Trophoblast cell (in vitro differentiated cells and primary cell): ENCODE measurements at regions not wholly inside any gene's neighbourhood (a gene's known extent, or its start where the extent isn't known, plus 50 kb on each side); places are given as distances from the start of the nearest gene placed in this dataset.
"Not testable (repeated sequence)": the region's sequence is repeated elsewhere in the genome, so short reads cannot be mapped to it uniquely, and the experiment has no call there.

Experiments
- DNase-seq, 2 donors: peaks; one replicate each; pipeline ENCODE4 v3.0.0-alpha.2; 2016
- H2AFZ ChIP-seq: 2 replicates; pipeline ENCODE4 v1.6.1; 2013; ENCODE audit warnings: low read length, moderate library complexity, mild to moderate bottlenecking; ENCODE audit not compliant: insufficient read depth, poor library complexity
- H2AK5ac ChIP-seq: 2 replicates; pipeline ENCODE4 v1.6.1; 2013; ENCODE audit warnings: mild to moderate bottlenecking, low read length
- H2BK120ac ChIP-seq: 2 replicates; pipeline ENCODE4 v1.6.1; 2013; ENCODE audit warnings: low read length, mild to moderate bottlenecking, moderate library complexity; ENCODE audit not compliant: insufficient read depth, poor library complexity
- H2BK12ac ChIP-seq: 2 replicates; pipeline ENCODE4 v1.6.1; 2013; ENCODE audit warnings: mild to moderate bottlenecking, low read length, moderate library complexity
- H2BK5ac ChIP-seq: 2 replicates; pipeline ENCODE4 v1.6.1; 2013; ENCODE audit warnings: low read length, low read depth, moderate library complexity, mild to moderate bottlenecking; ENCODE audit not compliant: poor library complexity
- H3K14ac ChIP-seq: 2 replicates; pipeline ENCODE4 v1.6.1; 2013; ENCODE audit warnings: mild to moderate bottlenecking, low read length
- H3K18ac ChIP-seq: 2 replicates; pipeline ENCODE4 v1.6.1; 2013; ENCODE audit warnings: mild to moderate bottlenecking, low read length
- H3K23ac ChIP-seq: 2 replicates; pipeline ENCODE4 v1.6.1; 2013; ENCODE audit warnings: low read length
- H3K27ac ChIP-seq: 2 replicates; pipeline ENCODE4 v1.5.1; 2013; ENCODE audit warnings: low read depth, mild to moderate bottlenecking, inconsistent platforms, low read length, moderate library complexity
- H3K27me3 ChIP-seq: 2 replicates; pipeline ENCODE4 v1.6.1; 2013; ENCODE audit warnings: inconsistent platforms, mild to moderate bottlenecking, low read length, moderate library complexity; ENCODE audit not compliant: insufficient read depth
- H3K36me3 ChIP-seq, 2 experiments: 1 replicate in 1 of 2; 2 replicates in 1 of 2; pipeline ENCODE4 v1.6.1; 2013; ENCODE audit warnings: low read length in 2 of 2, mild to moderate bottlenecking in 2 of 2, moderate library complexity in 1 of 2; ENCODE audit not compliant: insufficient read depth in 2 of 2, control insufficient read depth in 1 of 2
- H3K4ac ChIP-seq: 2 replicates; pipeline ENCODE4 v1.6.1; 2013; ENCODE audit warnings: low read depth, mild to moderate bottlenecking, low read length, moderate library complexity
- H3K4me1 ChIP-seq, 2 experiments: 1 replicate in 1 of 2; 2 replicates in 1 of 2; pipeline ENCODE4 v1.6.1; 2013; ENCODE audit warnings: low read length in 2 of 2, mild to moderate bottlenecking in 2 of 2, moderate library complexity in 1 of 2; ENCODE audit not compliant: insufficient read depth in 2 of 2, control insufficient read depth in 1 of 2
- H3K4me2 ChIP-seq: 2 replicates; pipeline ENCODE4 v1.6.1; 2013; ENCODE audit warnings: inconsistent platforms, mild to moderate bottlenecking, low read length, moderate library complexity
- H3K4me3 ChIP-seq: 2 replicates; pipeline ENCODE4 v1.5.1; 2013; ENCODE audit warnings: mild to moderate bottlenecking, low read depth, low read length, inconsistent platforms
- H3K79me1 ChIP-seq: one replicate; pipeline ENCODE4 v1.6.1; 2013; ENCODE audit warnings: low read length
- H3K79me2 ChIP-seq: 2 replicates; pipeline ENCODE4 v1.6.1; 2013; ENCODE audit warnings: low read length, mild to moderate bottlenecking; ENCODE audit not compliant: control insufficient read depth, insufficient read depth, poor library complexity
- H3K9ac ChIP-seq: 2 replicates; pipeline ENCODE4 v1.6.1; 2013; ENCODE audit warnings: mild to moderate bottlenecking, low read length
- H3K9me3 ChIP-seq: 2 replicates; pipeline ENCODE4 v1.6.1; 2013; ENCODE audit warnings: low read depth, mild to moderate bottlenecking, control low read depth, inconsistent platforms, low read length; ENCODE audit not compliant: insufficient read depth
- H4K12ac ChIP-seq: 2 replicates; pipeline ENCODE4 v1.6.1; 2013; ENCODE audit warnings: low read depth, mild to moderate bottlenecking, low read length, moderate library complexity
- H4K8ac ChIP-seq: 2 replicates; pipeline ENCODE4 v1.6.1; 2013; ENCODE audit warnings: low read depth, mild to moderate bottlenecking, low read length, moderate library complexity
- H4K91ac ChIP-seq: one replicate; pipeline ENCODE4 v1.6.1; 2013; ENCODE audit warnings: low read depth, mild to moderate bottlenecking, low read length, moderate library complexity
- WGBS: extraction: QIAGEN DNeasy Blood & Tissue Kit; methylation state at CpG from one replicate; pipeline ENCODE4 v1.1.7; 2013; ENCODE audit warnings: missing lambda C conversion rate; ENCODE audit not compliant: insufficient read length, insufficient coverage; ENCODE audit errors: extremely low coverage; 5-methylcytosine and 5-hydroxymethylcytosine counted together

DNA sequence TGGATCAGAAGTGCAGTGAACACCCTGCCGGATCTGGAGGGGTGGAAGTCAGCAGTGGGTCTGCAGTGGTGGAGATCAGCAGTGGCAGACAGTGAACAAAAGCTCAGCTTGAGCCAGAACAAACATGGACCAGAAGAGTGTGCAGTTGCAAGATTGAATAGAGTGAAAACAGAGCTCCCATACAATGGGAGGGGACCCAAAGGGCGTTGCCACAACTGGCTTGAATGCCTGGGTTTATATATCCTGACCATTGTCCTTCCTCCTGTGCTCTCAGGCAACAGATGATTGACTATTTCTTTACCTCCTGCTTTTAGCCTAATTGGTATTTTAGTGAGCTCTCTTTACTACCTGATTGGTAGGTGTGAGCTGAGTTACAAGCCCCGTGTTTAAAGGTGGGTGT, 522.1 kb downstream of the TMEM135 start:
- H3K27me3 ChIP-seq, H3K18ac ChIP-seq, H2BK120ac ChIP-seq, H3K9me3 ChIP-seq, DNase-seq, H2AFZ ChIP-seq, H3K14ac ChIP-seq, H3K36me3 ChIP-seq, H4K8ac ChIP-seq, H3K4me3 ChIP-seq, H2AK5ac ChIP-seq, H2BK5ac ChIP-seq, H3K79me2 ChIP-seq, H4K12ac ChIP-seq, H3K27ac ChIP-seq, H3K79me1 ChIP-seq, H3K4me2 ChIP-seq, H2BK12ac ChIP-seq, H4K91ac ChIP-seq, H3K4me1 ChIP-seq, H3K9ac ChIP-seq, H3K4ac ChIP-seq, H3K23ac ChIP-seq: not testable (repeated sequence)
- WGBS, result no CpG with 5 or more reads among the region's 3 CpGs

DNA sequence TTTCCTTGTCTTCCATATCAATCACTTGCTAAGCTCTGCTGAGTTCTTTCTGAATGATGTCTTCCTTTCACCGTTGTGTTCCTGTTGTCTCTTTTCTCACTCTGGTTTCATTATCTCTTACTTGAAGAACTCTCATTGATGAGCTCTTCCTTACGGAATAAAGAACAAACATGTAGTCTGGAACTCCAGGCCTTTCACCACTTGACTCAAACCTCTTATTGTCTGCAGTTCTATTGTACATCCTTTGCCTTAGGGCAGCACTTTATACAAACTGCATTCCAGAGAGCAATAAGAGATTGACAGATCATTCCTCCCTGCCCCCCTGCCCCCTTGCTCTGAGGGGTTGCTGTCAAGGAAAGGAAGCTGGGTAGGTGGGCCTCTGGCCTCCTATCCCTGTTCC, 517.4 kb downstream of the TMEM135 start:
- Histone ChIP-seq H3K4me1 (peaks cover 0 to 3% of the 10 kb centered on the region in 2 experiments), H3K79me2 (no peaks in the 10 kb centered on the region), H3K36me3 (no peaks in the 10 kb centered on the region), H2BK5ac (no peak overlapping the region), H3K27me3 (no peaks in the 10 kb centered on the region), H3K9me3 (no peaks in the 10 kb centered on the region), H4K8ac (no peak overlapping the region), H2BK120ac (no peak overlapping the region), H3K4ac (no peak overlapping the region), H3K9ac (no peak overlapping the region), H3K79me1 (no peaks in the 10 kb centered on the region), H3K4me3 (no peak overlapping the region), H3K14ac (no peak overlapping the region), H2AFZ (no peak overlapping the region), H3K18ac (no peak overlapping the region), H4K12ac (no peak overlapping the region), H3K4me2 (no peak overlapping the region), H2BK12ac (no peak overlapping the region), H3K27ac (no peak overlapping the region), H3K23ac (no peak overlapping the region), H2AK5ac (no peak overlapping the region), H4K91ac (no peak overlapping the region)
- no CpG with 5 or more reads among the region's 2 CpGs for WGBS
- no peak for DNase-seq

DNA sequence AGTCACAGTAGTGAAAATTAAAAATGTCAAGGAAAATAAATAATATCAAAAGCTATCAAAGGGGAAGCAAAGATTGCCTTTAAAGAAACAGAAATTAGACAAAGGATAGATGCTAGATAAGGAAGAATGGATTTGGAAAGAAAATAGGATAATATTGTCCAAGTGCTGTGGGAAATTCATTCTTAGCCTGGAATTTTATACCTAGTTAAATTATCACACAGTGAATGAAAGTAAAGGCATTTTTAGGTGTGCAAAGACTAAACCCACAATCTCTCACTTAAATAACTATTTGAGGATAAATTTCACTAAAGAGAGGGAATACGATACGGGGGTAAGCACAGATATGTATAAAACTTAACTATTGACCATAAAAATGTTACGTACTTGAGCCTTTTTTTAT, 511.1 kb downstream of the TMEM135 start:
- H3K23ac ChIP-seq, result no peak overlapping the region
- H2BK12ac ChIP-seq, result no peak overlapping the region
- no peak for DNase-seq
- H3K79me1 ChIP-seq, result no peaks in the 10 kb centered on the region
- H3K9ac ChIP-seq, result no peak overlapping the region
- no peak overlapping the region for H4K91ac ChIP-seq
- no peak overlapping the region for H2AK5ac ChIP-seq
- H3K27ac ChIP-seq, result no peak overlapping the region
- H3K27me3 ChIP-seq, result no peaks in the 10 kb centered on the region
- peaks cover 2% of the 10 kb centered on the region for H3K9me3 ChIP-seq
- no peak overlapping the region for H2BK5ac ChIP-seq
- no peaks in the 10 kb centered on the region for H3K36me3 ChIP-seq
- no peak overlapping the region for H3K14ac ChIP-seq
- H3K18ac ChIP-seq, result no peak overlapping the region
- H3K4me2 ChIP-seq, result no peak overlapping the region
- WGBS, result no CpG with 5 or more reads among the region's 3 CpGs
- H4K8ac ChIP-seq, result no peak overlapping the region
- H3K4me1 ChIP-seq, result no peaks in the 10 kb centered on the region
- H3K79me2 ChIP-seq, result no peaks in the 10 kb centered on the region
- H3K4ac ChIP-seq, result no peak overlapping the region
- H4K12ac ChIP-seq, result no peak overlapping the region
- no peak overlapping the region for H2BK120ac ChIP-seq
- no peak overlapping the region for H3K4me3 ChIP-seq
- no peak overlapping the region for H2AFZ ChIP-seq

DNA sequence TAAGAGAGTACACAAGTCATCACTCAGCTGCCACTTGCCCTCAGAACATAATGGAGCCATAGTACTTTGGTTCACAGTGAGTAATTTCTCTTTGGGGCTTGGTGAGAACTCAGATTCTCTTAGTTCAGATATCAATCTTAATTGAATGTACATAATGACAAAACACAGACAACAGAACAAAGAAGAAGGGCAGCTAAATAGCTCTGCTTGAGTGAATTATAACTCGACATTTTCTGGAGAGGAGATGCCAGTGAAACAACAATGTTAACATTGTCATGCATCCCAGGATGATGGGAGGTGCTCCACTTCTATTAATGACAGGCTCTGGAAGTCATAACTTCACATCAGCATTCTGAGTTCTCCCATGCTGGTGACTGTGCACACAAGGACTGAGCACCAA, 508.1 kb downstream of the TMEM135 start:
- Histone ChIP-seq H2BK5ac (no peak overlapping the region), H3K14ac (no peak overlapping the region), H2BK120ac (no peak overlapping the region), H4K12ac (no peak overlapping the region), H3K4me3 (no peak overlapping the region), H3K9ac (no peak overlapping the region), H3K79me2 (no peaks in the 10 kb centered on the region), H3K18ac (no peak overlapping the region), H2AFZ (no peak overlapping the region), H4K91ac (no peak overlapping the region), H3K9me3 (peaks cover 7% of the 10 kb centered on the region), H3K36me3 (no peaks in the 10 kb centered on the region), H3K79me1 (no peaks in the 10 kb centered on the region), H3K27me3 (no peaks in the 10 kb centered on the region), H3K4me1 (no peaks in the 10 kb centered on the region), H2AK5ac (no peak overlapping the region), H3K4me2 (no peak overlapping the region), H2BK12ac (no peak overlapping the region), H3K23ac (no peak overlapping the region), H3K27ac (no peak overlapping the region), H3K4ac (no peak overlapping the region), H4K8ac (no peak overlapping the region)
- no CpG with 5 or more reads among the region's 1 CpG for WGBS
- no peak for DNase-seq
